Esophagus (tissue), 2 donors: ENCODE measurements at regions not wholly inside any gene's neighbourhood (a gene's known extent, or its start where the extent isn't known, plus 50 kb on each side); places are given as distances from the start of the nearest gene placed in this dataset.

Experiments
- H3K27ac ChIP-seq, 2 donors: one replicate each; pipeline ENCODE4 v1.5.1; 2013; ENCODE audit warnings: low read depth in 2 of 2, mild to moderate bottlenecking in 2 of 2, inconsistent platforms in 1 of 2, low read length in 1 of 2, moderate library complexity in 1 of 2
- H3K27me3 ChIP-seq, 2 donors: one replicate each; pipeline ENCODE4 v1.6.1; 2013; ENCODE audit warnings: low read length in 2 of 2, control low read depth in 1 of 2, mild to moderate bottlenecking in 1 of 2; ENCODE audit not compliant: insufficient read depth in 2 of 2, control insufficient read depth in 1 of 2
- H3K36me3 ChIP-seq, 2 donors: one replicate each; pipeline ENCODE4 v1.6.1; 2013; ENCODE audit warnings: low read length in 1 of 2; ENCODE audit not compliant: control insufficient read depth in 2 of 2, insufficient read depth in 2 of 2
- H3K4me1 ChIP-seq, 2 donors: one replicate each; pipeline ENCODE4 v1.6.1; 2013; ENCODE audit warnings: low read length in 1 of 2; ENCODE audit not compliant: control insufficient read depth in 2 of 2, insufficient read depth in 2 of 2
- H3K4me3 ChIP-seq, 2 donors: one replicate each; pipeline ENCODE4 v1.5.1; 2013; ENCODE audit warnings: low read length in 2 of 2, mild to moderate bottlenecking in 2 of 2, low read depth in 1 of 2, moderate library complexity in 1 of 2
- H3K9me3 ChIP-seq, 2 donors: one replicate each; pipeline ENCODE4 v1.6.1; 2013; ENCODE audit warnings: mild to moderate bottlenecking in 2 of 2, low read depth in 1 of 2, low read length in 1 of 2, moderate library complexity in 1 of 2; ENCODE audit not compliant: control insufficient read depth in 2 of 2, insufficient read depth in 1 of 2
- WGBS, 2 donors: extraction: QIAGEN DNeasy Blood & Tissue Kit; methylation state at CpG; one replicate each; pipeline ENCODE4 v1.1.7; 2013; 5-methylcytosine and 5-hydroxymethylcytosine counted together
- donor health status: healthy with polysubstance abuse.
- donor health status: Bipolar disorder and iron deficiency.

DNA sequence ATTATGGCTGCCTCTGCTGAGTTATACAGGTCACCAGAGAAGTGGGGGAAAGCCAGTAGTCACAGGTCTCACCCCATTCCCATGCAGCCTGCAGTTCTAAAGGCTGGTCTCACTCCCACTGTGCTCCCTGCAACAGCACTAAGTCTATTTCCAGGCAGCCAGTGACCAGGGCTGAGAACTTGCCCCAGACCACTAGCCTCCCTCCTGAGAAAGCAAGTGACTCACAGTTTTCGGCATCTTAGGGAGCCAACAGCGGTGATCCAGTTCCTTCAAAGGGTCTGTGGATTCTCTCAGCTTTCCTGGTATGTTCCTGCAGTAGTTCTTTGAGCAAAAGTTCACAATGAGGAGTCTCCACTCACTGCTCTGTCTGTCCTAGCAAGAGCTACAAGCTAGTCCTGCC is 329.6 kb upstream of the MAP2 start:
- 93% methylated on average over 2 of the region's 2 CpGs for WGBS, 2 donors
- H3K4me3 ChIP-seq: no peak overlapping the region
- no peaks in the 10 kb centered on the region for H3K4me1 ChIP-seq
- H3K27me3 ChIP-seq: no peaks in the 10 kb centered on the region
- H3K27ac ChIP-seq: no peak overlapping the region
- H3K36me3 ChIP-seq: no peaks in the 10 kb centered on the region
- peaks cover 0 to 9% of the 10 kb centered on the region in 2 donors for H3K9me3 ChIP-seq

DNA sequence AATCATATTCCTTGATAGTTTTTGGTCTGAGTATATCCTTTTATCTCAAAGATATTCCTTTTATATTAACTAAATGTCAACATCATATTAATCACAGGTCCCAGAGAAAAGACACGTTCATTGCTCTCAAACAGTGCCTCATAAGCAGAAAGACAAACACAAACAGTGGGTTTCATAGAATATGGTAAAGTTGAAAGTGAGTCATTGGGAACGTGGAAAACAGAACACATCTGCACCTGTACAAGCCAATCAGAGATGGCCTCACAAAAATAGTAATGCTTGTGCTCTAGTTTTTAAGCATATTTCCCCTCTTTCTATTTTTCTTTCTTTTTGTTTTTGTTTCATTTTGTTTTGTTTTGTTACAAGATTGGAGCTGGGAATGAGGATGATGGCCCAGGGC is 328.4 kb upstream of the MAP2 start:
- Histone ChIP-seq H3K4me1 (no peaks in the 10 kb centered on the region), H3K4me3 (no peak overlapping the region), H3K9me3 (peaks cover 0 to 12% of the 10 kb centered on the region in 2 donors), H3K27me3 (no peaks in the 10 kb centered on the region), H3K36me3 (no peaks in the 10 kb centered on the region), H3K27ac (no peak overlapping the region)
- 39 to 49% methylated on average over 2 of the region's 2 CpGs for WGBS, 2 donors

- Histone ChIP-seq H3K9me3 (peaks cover 0 to 12% of the 10 kb centered on the region in 2 donors), H3K27ac (no peak overlapping the region), H3K4me3 (no peak overlapping the region), H3K27me3 (no peaks in the 10 kb centered on the region), H3K4me1 (no peaks in the 10 kb centered on the region), H3K36me3 (no peaks in the 10 kb centered on the region)
- WGBS, 2 donors: 69 to 72% methylated on average over 2 of the region's 2 CpGs
Measured at GRCh38 chr2:209097168-209097567, 326.7 kb upstream of the MAP2 start.

DNA sequence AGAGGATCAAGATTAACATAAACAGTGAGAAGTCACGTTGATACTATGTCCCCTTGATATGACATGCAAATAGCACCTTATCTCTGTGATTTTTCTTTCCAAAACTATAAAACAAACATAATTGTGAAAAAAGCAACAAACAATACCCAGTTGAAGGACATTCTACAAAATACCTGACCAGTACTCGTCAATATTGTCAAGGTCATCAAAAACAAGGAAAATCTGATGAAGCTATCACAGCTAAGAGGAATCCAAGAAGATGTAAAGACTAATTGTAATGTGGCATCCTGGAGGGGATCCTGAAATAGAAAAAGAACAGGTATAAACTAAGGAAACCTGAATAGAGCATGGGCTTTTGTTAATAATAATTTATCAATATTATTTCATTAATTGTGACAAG is 321.5 kb upstream of the MAP2 start:
- WGBS, 2 donors: 65% methylated on average over 2 of the region's 2 CpGs
- Histone ChIP-seq H3K4me3 (no peak overlapping the region), H3K27ac (no peak overlapping the region), H3K27me3 (no peaks in the 10 kb centered on the region), H3K4me1 (no peaks in the 10 kb centered on the region), H3K36me3 (no peaks in the 10 kb centered on the region), H3K9me3 (peaks cover 0 to 3% of the 10 kb centered on the region in 2 donors)

- H3K4me1 ChIP-seq: no peaks in the 10 kb centered on the region
- WGBS, 2 donors: 74 to 81% methylated on average over 6 of the region's 6 CpGs
- no peak overlapping the region for H3K4me3 ChIP-seq
- no peaks in the 10 kb centered on the region for H3K27me3 ChIP-seq
- no peak overlapping the region for H3K27ac ChIP-seq
- H3K9me3 ChIP-seq: no peaks in the 10 kb centered on the region
- H3K36me3 ChIP-seq: no peaks in the 10 kb centered on the region
Measured at GRCh38 chr2:209113026-209113425, 310.8 kb upstream of the MAP2 start.

DNA sequence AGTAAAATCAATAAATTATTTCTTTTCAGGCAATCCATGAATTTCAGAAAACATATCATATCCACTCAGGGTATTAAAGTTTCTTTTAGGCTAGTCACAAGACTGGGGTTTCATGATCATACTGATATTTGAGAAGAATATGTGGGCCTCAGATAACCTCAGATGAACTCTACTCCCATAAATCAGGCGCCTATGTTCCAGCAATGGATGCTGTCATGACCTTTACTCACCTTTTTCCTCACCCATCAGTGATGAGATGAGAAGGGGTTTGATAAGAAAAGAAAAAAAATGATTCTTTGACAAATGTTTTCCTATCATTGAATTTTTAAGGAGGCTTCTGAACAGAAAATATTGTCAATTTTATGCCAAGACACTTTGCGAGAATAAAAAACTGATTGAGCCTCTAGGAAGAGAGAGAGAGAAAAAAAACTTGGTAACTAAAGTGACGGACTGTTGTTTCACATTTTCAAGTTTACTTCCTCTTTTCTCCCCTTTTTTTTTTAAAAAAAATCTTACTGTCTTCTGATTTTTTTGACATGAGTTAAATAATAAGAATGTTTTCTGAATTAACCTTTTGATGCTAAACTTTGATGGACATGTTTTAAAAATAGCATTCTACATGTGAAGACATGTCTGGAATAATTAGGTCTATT is 309.1 kb upstream of the MAP2 start:
- 55 to 58% methylated on average over 3 of the region's 3 CpGs for WGBS, 2 donors
- no peaks in the 10 kb centered on the region for H3K4me1 ChIP-seq
- no peak overlapping the region for H3K27ac ChIP-seq
- H3K4me3 ChIP-seq: no peak overlapping the region
- no peaks in the 10 kb centered on the region for H3K9me3 ChIP-seq
- H3K27me3 ChIP-seq: no peaks in the 10 kb centered on the region
- no peaks in the 10 kb centered on the region for H3K36me3 ChIP-seq

DNA sequence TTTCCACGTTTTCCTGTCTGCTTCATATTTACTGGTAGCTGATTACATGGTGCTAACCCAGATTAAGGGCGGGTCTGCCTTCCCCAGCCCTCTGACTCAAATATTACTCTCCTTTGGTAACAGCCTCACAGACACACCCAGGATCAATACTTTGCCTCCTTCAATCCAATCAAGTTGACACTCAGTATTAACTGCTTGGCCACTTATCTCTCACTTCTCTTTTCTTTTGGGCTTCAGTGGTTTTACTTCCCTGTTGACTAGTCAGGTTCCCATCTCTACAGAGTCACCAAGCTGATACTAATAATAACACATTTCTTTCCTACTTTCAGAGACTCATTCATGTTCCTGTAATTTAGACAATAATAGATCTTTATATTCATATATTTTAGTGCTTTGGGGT is 302.2 kb upstream of the MAP2 start:
- 72 to 73% methylated on average over 2 of the region's 2 CpGs for WGBS, 2 donors
- H3K36me3 ChIP-seq: no peaks in the 10 kb centered on the region
- no peaks in the 10 kb centered on the region for H3K9me3 ChIP-seq
- H3K4me3 ChIP-seq: no peak overlapping the region
- H3K27ac ChIP-seq: no peak overlapping the region
- no peaks in the 10 kb centered on the region for H3K4me1 ChIP-seq
- no peaks in the 10 kb centered on the region for H3K27me3 ChIP-seq

DNA sequence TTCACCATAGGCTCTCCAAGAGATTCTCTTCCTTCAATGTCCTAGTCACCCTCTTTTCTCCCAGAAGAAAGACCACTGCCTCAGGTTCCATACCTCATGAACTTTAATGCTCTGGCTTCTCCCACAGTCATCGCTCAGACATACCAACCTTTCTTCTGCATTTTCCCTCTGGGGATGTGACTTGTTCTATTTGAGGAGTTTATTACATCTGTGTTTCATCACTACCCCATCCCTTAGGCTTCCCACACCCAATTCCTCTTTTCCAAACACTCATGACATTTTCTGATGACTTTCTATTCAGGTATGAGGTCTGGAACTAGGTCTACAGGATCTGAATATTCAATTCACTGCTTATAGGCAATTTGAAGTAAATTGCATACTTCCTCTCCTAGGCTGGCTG is 298.6 kb upstream of the MAP2 start:
- Histone ChIP-seq H3K27ac (no peak overlapping the region), H3K4me3 (no peak overlapping the region), H3K27me3 (no peaks in the 10 kb centered on the region), H3K9me3 (no peaks in the 10 kb centered on the region), H3K36me3 (no peaks in the 10 kb centered on the region), H3K4me1 (no peaks in the 10 kb centered on the region)
- WGBS, 2 donors: 88 to 96% methylated on average over 1 of the region's 1 CpG

GRCh38 chr2:209138079-209138478 is 285.8 kb upstream of the MAP2 start:
- Histone ChIP-seq H3K27me3 (no peaks in the 10 kb centered on the region), H3K4me1 (no peaks in the 10 kb centered on the region), H3K4me3 (no peak overlapping the region), H3K27ac (no peak overlapping the region), H3K36me3 (no peaks in the 10 kb centered on the region), H3K9me3 (no peaks in the 10 kb centered on the region)
- WGBS, 2 donors: 64 to 72% methylated on average over 3 of the region's 3 CpGs

GRCh38 chr2:209141142-209141541 is 282.7 kb upstream of the MAP2 start:
- WGBS, 2 donors: 48 to 55% methylated on average over 3 of the region's 3 CpGs
- no peaks in the 10 kb centered on the region for H3K9me3 ChIP-seq
- H3K4me1 ChIP-seq: no peaks in the 10 kb centered on the region
- no peak overlapping the region for H3K4me3 ChIP-seq
- H3K36me3 ChIP-seq: no peaks in the 10 kb centered on the region
- no peak overlapping the region for H3K27ac ChIP-seq
- no peaks in the 10 kb centered on the region for H3K27me3 ChIP-seq
